ENCODE measurements at regions not wholly inside any gene's neighbourhood (a gene's known extent, or its start where the extent isn't known, plus 50 kb on each side); places are given as distances from the start of the nearest gene placed in this dataset.

GRCh38 chr6:88558981-88559380 lies 392.8 kb upstream of the CNR1 start:
- no peak for DNase-seq

- no peak for DNase-seq
Measured at GRCh38 chr6:88556663-88557062, 390.5 kb upstream of the CNR1 start.

DNA sequence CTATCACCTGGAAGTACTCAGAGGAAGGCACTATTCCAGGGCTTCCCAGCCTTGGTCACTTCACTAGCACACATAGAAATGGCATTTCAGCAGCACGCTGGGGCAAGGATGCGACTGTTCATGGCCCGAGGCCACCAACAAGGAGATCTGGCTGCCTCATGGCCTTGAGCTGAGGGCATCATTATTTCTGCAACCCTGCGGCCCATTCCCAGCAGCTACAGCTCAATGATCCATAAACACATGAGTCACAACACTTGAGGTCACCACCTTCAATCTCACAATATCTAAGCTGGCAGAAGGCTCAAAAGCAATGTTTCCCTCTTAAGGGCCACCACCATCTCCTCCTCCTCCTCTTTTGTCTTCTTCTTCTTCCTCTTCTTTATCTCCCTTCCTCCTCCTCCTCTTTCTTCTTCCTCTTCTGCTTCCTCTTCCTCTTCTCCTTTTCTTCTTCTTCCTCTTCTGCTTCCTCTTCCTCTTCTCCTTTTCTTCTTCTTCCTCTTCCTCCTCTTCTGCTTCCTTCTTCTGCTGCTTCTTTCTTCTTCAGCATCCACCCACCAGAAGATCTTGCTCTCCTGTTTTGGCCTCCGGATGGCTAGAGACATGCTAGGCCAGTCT lies 382.9 kb upstream of the CNR1 start:
- DNase-seq, result no peak

GRCh38 chr6:88547768-88548167 lies 381.6 kb upstream of the CNR1 start:
- DNase-seq, result no peak

- no peak for DNase-seq
Measured at GRCh38 chr6:88545991-88546390, 379.8 kb upstream of the CNR1 start.

DNA sequence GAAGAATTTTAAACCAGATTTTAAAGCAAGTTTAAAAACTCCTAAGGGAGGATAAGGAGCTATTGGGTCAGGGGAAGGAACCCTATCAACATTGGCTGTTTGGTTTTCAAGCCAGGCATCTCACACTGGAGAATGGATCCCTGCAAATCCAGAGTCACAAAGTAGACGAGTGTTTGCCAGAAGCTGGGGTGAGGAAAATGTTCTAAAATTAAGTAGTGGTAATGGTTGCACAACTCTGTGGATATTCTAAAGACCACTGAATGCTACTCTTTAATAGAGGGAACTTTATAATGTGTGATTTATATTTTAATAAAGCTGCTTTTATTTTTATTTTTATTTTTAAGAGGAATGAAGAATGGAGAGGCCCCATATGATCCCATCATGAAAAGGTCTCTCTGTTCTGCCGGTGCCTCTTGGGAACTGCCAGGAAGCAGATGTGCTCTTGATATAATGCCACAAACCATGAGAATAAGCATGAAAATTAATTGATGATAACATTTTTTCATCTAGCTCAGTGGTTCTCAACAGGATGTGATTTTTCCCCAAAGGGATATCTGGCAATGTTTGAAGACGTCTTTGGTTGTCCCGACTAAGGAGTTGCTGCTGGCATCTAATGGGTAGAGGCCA lies 379.0 kb upstream of the CNR1 start:
- DNase-seq, result no peak

DNA sequence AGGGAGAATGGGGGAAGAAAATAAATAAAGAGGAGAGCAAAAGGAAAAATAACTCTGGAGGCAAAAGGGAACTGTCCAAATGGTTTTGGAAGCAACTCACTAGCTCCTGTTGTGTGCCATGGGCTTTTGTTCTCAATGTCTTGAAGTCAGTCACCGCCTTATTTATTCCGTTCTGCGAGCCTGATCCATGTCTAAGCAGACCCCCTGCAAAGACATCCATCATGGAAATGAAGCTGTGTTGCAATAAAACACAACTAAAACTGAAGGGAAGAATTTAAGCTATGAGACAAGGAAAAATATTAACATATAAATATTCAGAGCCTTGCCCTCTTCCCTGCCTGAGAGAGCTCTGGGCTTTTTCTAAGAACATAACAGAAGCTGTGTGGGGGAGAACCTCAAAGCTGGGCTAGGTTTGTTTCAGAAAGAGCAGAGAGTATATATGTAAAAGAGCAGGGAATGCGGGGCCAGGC lies 373.2 kb upstream of the CNR1 start:
- no peak for DNase-seq

DNA sequence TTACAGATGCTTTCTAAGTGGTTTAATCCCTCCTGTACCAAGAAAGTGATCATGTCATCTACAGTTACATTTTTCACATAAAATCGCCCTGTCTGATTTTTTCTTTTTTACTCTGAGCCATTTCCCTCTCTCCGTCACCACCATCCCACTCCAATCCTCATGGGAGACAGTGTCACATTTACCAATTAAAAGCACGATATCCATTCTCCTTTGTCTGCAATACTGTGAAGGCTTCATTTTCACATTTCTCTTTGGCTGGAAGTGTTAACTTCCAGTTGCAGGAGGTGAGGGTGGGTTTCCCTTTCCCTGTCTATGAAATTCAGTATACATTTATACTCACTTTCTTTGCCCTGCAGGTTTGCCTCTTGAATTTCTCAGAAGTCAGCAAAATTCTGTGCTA lies 372.7 kb upstream of the CNR1 start:
- DNase-seq, result no peak

DNA sequence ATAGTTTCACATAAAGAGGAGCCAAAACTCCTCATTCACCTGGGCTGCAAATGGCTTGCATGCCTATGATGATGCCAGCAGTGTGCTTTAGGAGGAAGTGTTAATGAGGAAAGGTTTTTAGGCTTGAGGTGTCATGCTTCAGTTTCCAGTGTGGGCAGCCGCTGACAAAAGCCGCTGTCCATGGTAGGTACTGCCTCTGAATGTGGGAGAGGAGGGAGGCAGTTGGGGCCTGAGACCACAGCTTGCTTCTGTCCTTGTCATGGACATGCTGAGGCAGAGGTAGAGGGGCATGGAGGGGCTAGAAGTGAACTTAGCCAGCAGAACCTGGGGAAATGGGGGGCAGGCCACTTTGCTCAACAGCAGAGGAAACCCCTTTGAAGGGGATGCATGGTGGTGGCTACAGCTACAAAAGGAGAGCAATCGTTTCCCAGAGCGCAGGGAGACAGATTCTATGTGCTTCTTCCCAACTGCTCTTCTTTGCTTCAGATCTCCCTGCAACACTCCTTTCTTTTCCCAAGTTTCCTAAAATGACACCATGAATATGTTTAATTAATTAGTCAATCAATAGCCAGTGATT lies 372.1 kb upstream of the CNR1 start:
- peak; percentile 39 for DNase-seq

DNA sequence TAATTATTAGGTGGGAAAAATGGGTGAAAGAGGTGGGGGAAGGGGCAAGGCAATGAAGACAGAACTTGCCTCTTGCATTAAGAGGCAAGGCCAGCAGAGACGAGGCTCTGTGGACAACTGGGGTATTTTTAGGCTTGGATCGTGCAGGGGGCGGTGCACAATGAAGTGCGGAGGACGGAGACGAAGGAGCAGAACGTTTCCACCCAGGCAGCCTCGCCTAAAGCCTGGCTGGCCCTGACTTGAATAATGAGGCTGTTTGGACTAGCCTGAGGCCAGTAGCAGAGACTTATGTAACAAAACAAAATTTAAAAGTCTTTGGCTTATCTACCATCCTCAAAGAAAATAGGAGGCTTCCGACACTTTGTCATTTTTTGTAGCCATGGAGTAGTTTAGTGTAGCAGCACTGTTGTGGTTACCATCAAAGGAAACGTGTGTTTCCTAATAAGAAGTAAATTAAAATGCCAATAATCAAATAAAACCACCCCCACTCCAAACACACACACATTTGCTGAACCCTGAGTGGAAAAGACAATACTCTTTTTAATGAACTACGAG lies 370.0 kb upstream of the CNR1 start:
- no peak for DNase-seq

- DNase-seq, result no peak
Measured at GRCh38 chr6:88535306-88535705, 369.2 kb upstream of the CNR1 start.

GRCh38 chr6:88532241-88532860 lies 366.2 kb upstream of the CNR1 start:
- DNase-seq, result no peak

DNA sequence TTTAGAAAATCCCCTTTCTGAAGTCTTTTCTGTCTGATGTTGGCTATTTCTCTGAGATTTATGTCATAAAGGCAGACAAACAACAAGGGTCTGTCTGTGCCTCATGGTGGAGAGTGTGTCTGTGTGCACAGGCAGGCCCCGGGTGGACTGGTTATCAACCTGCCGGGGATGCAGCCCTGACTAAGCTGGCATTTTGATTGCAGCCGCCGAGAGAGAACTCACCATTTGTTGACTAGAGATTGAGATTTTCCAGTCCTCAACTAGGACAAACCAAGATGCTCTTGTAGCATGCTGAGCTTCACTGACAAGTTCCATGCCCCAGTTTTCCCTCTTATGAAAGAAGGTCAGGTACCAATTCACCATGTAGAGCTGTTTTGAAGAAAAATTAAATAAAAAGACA lies 363.6 kb upstream of the CNR1 start:
- DNase-seq, result no peak

- no peak for DNase-seq
Measured at GRCh38 chr6:88520445-88520844, 354.3 kb upstream of the CNR1 start.

GRCh38 chr6:88520017-88520338 lies 353.8 kb upstream of the CNR1 start:
- DNase-seq, result no peak

DNA sequence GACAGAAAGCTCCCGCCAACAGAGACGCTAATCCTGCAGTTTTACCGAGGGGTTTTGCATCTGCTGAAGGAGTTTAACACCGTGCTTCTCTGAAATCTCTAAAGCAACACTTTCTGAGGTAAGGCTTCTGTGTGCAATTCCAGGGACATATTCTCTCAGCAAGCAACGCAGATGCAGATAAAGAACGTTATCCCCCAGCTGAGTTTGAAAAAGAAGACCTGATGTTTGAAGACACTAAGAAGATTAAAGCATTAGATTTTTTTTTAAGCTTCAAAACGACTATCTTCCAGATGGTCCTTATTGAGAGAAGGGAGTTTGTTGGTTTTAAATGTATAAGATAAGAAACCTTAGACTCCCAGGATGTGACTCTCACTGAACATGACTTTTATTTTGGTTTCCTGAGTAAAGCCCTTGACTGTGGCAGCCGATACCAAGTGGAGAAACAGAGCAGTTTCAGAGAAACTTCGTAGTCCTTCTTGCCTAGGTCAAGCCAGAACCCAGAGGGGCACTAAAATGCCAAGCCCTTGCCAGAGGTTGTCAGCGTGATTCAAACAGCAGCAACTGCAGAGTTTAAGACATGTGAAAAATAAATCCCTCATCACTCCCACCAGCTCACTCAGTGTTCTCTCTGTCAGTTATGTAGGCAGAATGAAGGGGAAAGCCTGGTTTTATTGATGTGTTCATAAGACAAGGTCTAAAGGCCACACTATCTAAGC lies 353.3 kb upstream of the CNR1 start:
- DNase-seq, result no peak

- no peak for DNase-seq
Measured at GRCh38 chr6:88517737-88518136, 351.6 kb upstream of the CNR1 start.

- no peak for DNase-seq
Measured at GRCh38 chr6:88513920-88514319, 347.8 kb upstream of the CNR1 start.

- DNase-seq, result no peak
Measured at GRCh38 chr6:88513471-88513870, 347.3 kb upstream of the CNR1 start.

GRCh38 chr6:88512951-88513350 lies 346.8 kb upstream of the CNR1 start:
- DNase-seq, result no peak

- no peak for DNase-seq
Measured at GRCh38 chr6:88502391-88502790, 336.2 kb upstream of the CNR1 start.

GRCh38 chr6:88499845-88500699 lies 333.9 kb upstream of the CNR1 start:
- no peak for DNase-seq

Measured in right hindlimb (tissue), 1 donor.